HG03565 (cell line): ENCODE measurements at regions not wholly inside any gene's neighbourhood (a gene's known extent, or its start where the extent isn't known, plus 50 kb on each side); places are given as distances from the start of the nearest gene placed in this dataset.

Experiments
- ATAC-seq: cut with Tn5 transposase; IDR thresholded peaks from one replicate; pipeline ENCODE4 v1.9.1; 2021; ENCODE audit warnings: mild to moderate bottlenecking, moderate library complexity; ENCODE audit not compliant: unreplicated experiment

- no peak for ATAC-seq
These were observed 51.4 kb upstream of the LGSN start for GRCh38 chr6:63371104-63371715.

GRCh38 chr6:63372951-63373533 is 53.3 kb upstream of the LGSN start:
- no peak for ATAC-seq

- peak; percentile 55 for ATAC-seq
These were observed 69.5 kb upstream of the LGSN start for GRCh38 chr6:63389191-63389844.

- ATAC-seq = no peak
These were observed 71.6 kb upstream of the LGSN start for GRCh38 chr6:63391203-63391970.

GRCh38 chr6:63392092-63392724 is 72.4 kb upstream of the LGSN start:
- no peak for ATAC-seq

GRCh38 chr6:63394656-63395308 is 75.0 kb upstream of the LGSN start:
- ATAC-seq = no peak

GRCh38 chr6:63395381-63395780 is 75.6 kb upstream of the LGSN start:
- no peak for ATAC-seq

GRCh38 chr6:63403725-63404124 is 83.9 kb upstream of the LGSN start:
- no peak for ATAC-seq

- ATAC-seq = no peak
These were observed 90.9 kb upstream of the LGSN start for GRCh38 chr6:63410435-63411426.

GRCh38 chr6:63415286-63415685 is 95.5 kb upstream of the LGSN start:
- no peak for ATAC-seq

- ATAC-seq = no peak
These were observed 99.0 kb upstream of the LGSN start for GRCh38 chr6:63418741-63419140.

GRCh38 chr6:63424636-63425035 is 104.9 kb upstream of the LGSN start:
- ATAC-seq = no peak

- ATAC-seq = no peak
These were observed 105.7 kb upstream of the LGSN start for GRCh38 chr6:63425493-63425892.

GRCh38 chr6:63426844-63427243 is 107.1 kb upstream of the LGSN start:
- no peak for ATAC-seq

- ATAC-seq = no peak
These were observed 108.2 kb upstream of the LGSN start for GRCh38 chr6:63427951-63428350.

- ATAC-seq = no peak
These were observed 111.3 kb upstream of the LGSN start for GRCh38 chr6:63430985-63431519.

- no peak for ATAC-seq
These were observed 115.2 kb upstream of the LGSN start for GRCh38 chr6:63434943-63435342.

GRCh38 chr6:63436356-63436755 is 116.6 kb upstream of the LGSN start:
- no peak for ATAC-seq

GRCh38 chr6:63437058-63437457 is 117.3 kb upstream of the LGSN start:
- ATAC-seq = no peak
